ENCODE measurements at regions not wholly inside any gene's neighbourhood (a gene's known extent, or its start where the extent isn't known, plus 50 kb on each side); places are given as distances from the start of the nearest gene placed in this dataset.

GRCh38 chr4:162409048-162409447, 245.2 kb upstream of the FSTL5 start:
- TF ChIP-seq CTCF (conservative IDR thresholded peaks at IDR 0.05; ENCODE audit: low read length) (no peak), EZH2phosphoT487 (IDR thresholded peaks at IDR 0.05; ENCODE audit: borderline replicate concordance) (no peak)

All from Loucy (cell line).